Chondrocyte (in vitro differentiated cells): ENCODE measurements at regions not wholly inside any gene's neighbourhood (a gene's known extent, or its start where the extent isn't known, plus 50 kb on each side); places are given as distances from the start of the nearest gene placed in this dataset.

Experiments used
- DNase-seq: peaks from one replicate; pipeline ENCODE4 v3.0.0; 2021; ENCODE audit warnings: mixed read lengths, low spot score
- H3K27ac Mint-ChIP-seq: one replicate; pipeline ENCODE4 v1.8.0; 2021; ENCODE audit warnings: mild to moderate bottlenecking, moderate library complexity, mixed read lengths; ENCODE audit not compliant: unreplicated experiment
- H3K27me3 Mint-ChIP-seq: 2 replicates; pipeline ENCODE4 v1.8.0; 2021; ENCODE audit warnings: low read depth, mixed read lengths
- H3K36me3 Mint-ChIP-seq: 2 replicates; pipeline ENCODE4 v1.8.0; 2021; ENCODE audit warnings: low read depth, mixed read lengths
- H3K4me1 Mint-ChIP-seq: 2 replicates; pipeline ENCODE4 v1.8.0; 2021; ENCODE audit warnings: low read depth, mild to moderate bottlenecking, mixed read lengths
- H3K4me3 Mint-ChIP-seq: one replicate; pipeline ENCODE4 v1.8.0; 2021; ENCODE audit warnings: mild to moderate bottlenecking, moderate library complexity, mixed read lengths; ENCODE audit not compliant: unreplicated experiment
- H3K9me3 Mint-ChIP-seq: 2 replicates; pipeline ENCODE4 v1.8.0; 2021; ENCODE audit warnings: low read depth, mixed read lengths
- CTCF ChIP-seq: fragments of 200-600 bp; sonication (generic); IDR thresholded peaks from 2 replicates; pipeline ENCODE4 v1.5.0; 2021; ENCODE audit warnings: antibody characterized with exemption, mild to moderate bottlenecking, moderate library complexity

GRCh38 chr4:97110506-97110905, 1032.8 kb downstream of the STPG2 start:
- Mint-ChIP-seq H3K27ac (no peak overlapping the region), H3K9me3 (peaks cover 3% of the 10 kb centered on the region), H3K4me3 (no peak overlapping the region), H3K27me3 (peaks cover 3% of the 10 kb centered on the region), H3K4me1 (no peaks in the 10 kb centered on the region), H3K36me3 (no peaks in the 10 kb centered on the region)
- TF ChIP-seq CTCF: no peak
- no peak for DNase-seq

GRCh38 chr4:97116511-97116910, 1026.8 kb downstream of the STPG2 start:
- no peak overlapping the region for H3K27ac Mint-ChIP-seq

GRCh38 chr4:97121493-97121892, 1021.8 kb downstream of the STPG2 start:
- Mint-ChIP-seq H3K4me3 (no peak overlapping the region), H3K36me3 (no peaks in the 10 kb centered on the region), H3K9me3 (peaks cover 26% of the 10 kb centered on the region), H3K27ac (no peak overlapping the region), H3K4me1 (no peaks in the 10 kb centered on the region), H3K27me3 (no peaks in the 10 kb centered on the region)
- no peak for TF ChIP-seq CTCF
- no peak for DNase-seq

More at GRCh38 chr4:97116511-97116910, 1026.8 kb downstream of the STPG2 start:
- no peak for DNase-seq
- H3K4me3 Mint-ChIP-seq: no peak overlapping the region
- no peaks in the 10 kb centered on the region for H3K27me3 Mint-ChIP-seq
- H3K36me3 Mint-ChIP-seq: no peaks in the 10 kb centered on the region
- TF ChIP-seq CTCF: no peak
- no peaks in the 10 kb centered on the region for H3K4me1 Mint-ChIP-seq
- peaks cover 10% of the 10 kb centered on the region for H3K9me3 Mint-ChIP-seq

DNA sequence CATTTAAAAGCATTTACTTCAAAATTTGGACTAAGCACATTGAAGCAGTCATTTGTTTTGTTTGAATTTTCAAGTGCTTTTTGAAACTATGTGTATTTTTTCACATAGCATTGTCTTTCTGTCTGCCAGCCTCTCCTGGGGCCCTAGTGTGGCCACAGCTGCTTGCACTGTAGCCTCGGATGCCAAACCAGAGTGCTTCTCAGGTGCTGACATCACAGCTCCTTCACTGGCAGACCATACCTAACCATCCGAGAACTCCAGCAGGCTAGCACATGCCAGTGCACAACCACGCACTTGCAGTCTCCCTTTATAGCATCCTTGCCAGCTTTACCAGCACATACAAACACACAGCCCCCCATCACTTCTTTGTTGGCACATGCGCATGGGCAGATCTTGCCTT, 1019.7 kb downstream of the STPG2 start:
- H3K9me3 Mint-ChIP-seq: peaks cover 16% of the 10 kb centered on the region
- TF ChIP-seq CTCF: no peak
- no peak for DNase-seq

GRCh38 chr4:97132435-97132834, 1010.8 kb downstream of the STPG2 start:
- H3K4me1 Mint-ChIP-seq: no peaks in the 10 kb centered on the region
- no peak overlapping the region for H3K27ac Mint-ChIP-seq
- no peak overlapping the region for H3K4me3 Mint-ChIP-seq
- no peak for DNase-seq
- no peaks in the 10 kb centered on the region for H3K36me3 Mint-ChIP-seq
- TF ChIP-seq CTCF: no peak
- peaks cover 2% of the 10 kb centered on the region for H3K27me3 Mint-ChIP-seq
- H3K9me3 Mint-ChIP-seq: no peaks in the 10 kb centered on the region

More for the DNA sequence above, 1019.7 kb downstream of the STPG2 start:
- H3K36me3 Mint-ChIP-seq: no peaks in the 10 kb centered on the region
- peaks cover 4% of the 10 kb centered on the region for H3K27me3 Mint-ChIP-seq
- H3K4me1 Mint-ChIP-seq: no peaks in the 10 kb centered on the region
- no peak overlapping the region for H3K4me3 Mint-ChIP-seq
- H3K27ac Mint-ChIP-seq: no peak overlapping the region
